ENCODE measurements at regions not wholly inside any gene's neighbourhood (a gene's known extent, or its start where the extent isn't known, plus 50 kb on each side); places are given as distances from the start of the nearest gene placed in this dataset.

GRCh38 chr13:44870456-44870929, 118.8 kb downstream of the NUFIP1 start:
- TF ChIP-seq CTCF (IDR thresholded peaks at IDR 0.05; ENCODE audit: low read length) (no peak), EZH2 (IDR thresholded peaks at IDR 0.05; ENCODE audit: borderline replicate concordance, low read length) (no peak)

All from OCI-LY1 (cell line).